H1 (cell line): ENCODE measurements at regions not wholly inside any gene's neighbourhood (a gene's known extent, or its start where the extent isn't known, plus 50 kb on each side); places are given as distances from the start of the nearest gene placed in this dataset.

ENCODE experiments used
- ATF2 ChIP-seq: IDR thresholded peaks from 2 replicates; pipeline ENCODE4 v1.6.1; 2012; ENCODE audit warnings: low read length, inconsistent platforms
- EP300 ChIP-seq, 2 experiments: IDR thresholded peaks; 1 replicate in 1 of 2; 2 replicates in 1 of 2; pipeline ENCODE4 v1.6.1; 2011 to 2012; ENCODE audit warnings: low read depth in 2 of 2, low read length in 2 of 2, mild to moderate bottlenecking in 2 of 2, borderline replicate concordance in 1 of 2, inconsistent platforms in 1 of 2, moderate library complexity in 1 of 2
- GABPA ChIP-seq: IDR thresholded peaks from 2 replicates; pipeline ENCODE4 v1.6.1; 2011; ENCODE audit warnings: mild to moderate bottlenecking, low read length, moderate library complexity, borderline replicate concordance; ENCODE audit not compliant: insufficient read depth
- HDAC2 ChIP-seq, 2 experiments: fragments of 300-600 bp in 1 of 2; sonication (generic) in 1 of 2; IDR thresholded peaks; 2 replicates each; pipeline ENCODE4 v1.6.1; 2011 to 2012; ENCODE audit warnings: low read depth in 2 of 2, low read length in 2 of 2, mild to moderate bottlenecking in 2 of 2, moderate library complexity in 2 of 2, borderline replicate concordance in 1 of 2, inconsistent platforms in 1 of 2
- NRF1 ChIP-seq: IDR thresholded peaks from 2 replicates; pipeline ENCODE4 v1.6.1; 2011; ENCODE audit warnings: mild to moderate bottlenecking, low read depth, low read length, improper control_type of control experiment
- SAP30 ChIP-seq: fragments of 300-600 bp; sonication (generic); IDR thresholded peaks from 2 replicates; pipeline ENCODE4 v1.7.1; 2012; ENCODE audit warnings: low read length, moderate library complexity, mild to moderate bottlenecking, inconsistent platforms; ENCODE audit not compliant: insufficient read depth, insufficient replicate concordance
- SIRT6 ChIP-seq: IDR thresholded peaks from one replicate; pipeline ENCODE4 v1.7.1; 2012; ENCODE audit warnings: low read length, inconsistent platforms
- TAF7 ChIP-seq: optimal IDR thresholded peaks from 2 replicates; pipeline ENCODE3; 2011; ENCODE audit warnings: low read depth, mild to moderate bottlenecking, inconsistent platforms, low read length, moderate library complexity, borderline replicate concordance
- TCF12 ChIP-seq: IDR thresholded peaks from 2 replicates; pipeline ENCODE4 v1.6.1; 2011; ENCODE audit warnings: low read depth, mild to moderate bottlenecking, low read length
- TEAD4 ChIP-seq: IDR thresholded peaks from 2 replicates; pipeline ENCODE4 v1.6.1; 2012; ENCODE audit warnings: low read depth, low read length, inconsistent platforms, mixed read lengths
- ZNF274 ChIP-seq: IDR thresholded peaks from 2 replicates; pipeline ENCODE4 v1.7.0; 2012; ENCODE audit warnings: low read length, borderline replicate concordance; ENCODE audit errors: extremely low read depth

GRCh38 chr7:109336531-109336930 lies 766.9 kb downstream of the DNAJB9 start (continued):
- no peak for TF ChIP-seq TAF7
- no peak for TF ChIP-seq TEAD4
- TF ChIP-seq SIRT6: no peak
- TF ChIP-seq EP300 (IDR thresholded peaks at IDR 0.05; ENCODE audit: borderline replicate concordance in 1 of 2, low read depth in 2 of 2, low read length in 2 of 2): no peak
- TF ChIP-seq NRF1: no peak
- no peak for TF ChIP-seq TCF12
- TF ChIP-seq GABPA: no peak
- no peak for TF ChIP-seq ATF2
- no peak for TF ChIP-seq HDAC2 (IDR thresholded peaks at IDR 0.05; ENCODE audit: borderline replicate concordance in 1 of 2, low read depth in 2 of 2, low read length in 2 of 2)
- TF ChIP-seq ZNF274: no peak
- no peak for TF ChIP-seq SAP30
